Right lobe of liver (tissue), 6 donors: ENCODE measurements at regions not wholly inside any gene's neighbourhood (a gene's known extent, or its start where the extent isn't known, plus 50 kb on each side); places are given as distances from the start of the nearest gene placed in this dataset.
A peak's percentile ranks its signal among the peaks of the same experiment; 100 is the strongest.

Experiments used
- ATAC-seq, 4 donors: fragments of 200-7000 bp; cut with Tn5 transposase; one replicate each; pipeline ENCODE4 v1.9.1; 2020; ENCODE audit warnings: mild to moderate bottlenecking in 4 of 4, moderate library complexity in 4 of 4
- DNase-seq, 3 donors: peaks; one replicate each; pipeline ENCODE4 v3.0.0-alpha.2; 2020
- H3K27ac ChIP-seq, 3 donors: fragments of 200-600 bp; one replicate each; pipeline ENCODE4 v1.8.0; 2022
- H3K27me3 ChIP-seq, 2 donors: fragments of 200-600 bp; one replicate each; pipeline ENCODE4 v1.8.0; 2022
- H3K36me3 ChIP-seq, 4 donors: fragments of 200-600 bp; sonication (generic) in 1 of 4; one replicate each; pipeline versions ENCODE4 v1.5.1 to v1.8.0; 2017 to 2022; ENCODE audit warnings: control low read depth in 1 of 4
- H3K4me1 ChIP-seq, 4 donors: fragments of 200-600 bp; sonication (generic) in 1 of 4; one replicate each; pipeline versions ENCODE4 v1.5.1 to v1.8.0; 2017 to 2022; ENCODE audit warnings: control low read depth in 1 of 4
- H3K4me3 ChIP-seq, 3 donors: fragments of 200-600 bp; one replicate each; pipeline ENCODE4 v1.8.0; 2022
- H3K9me3 ChIP-seq, 4 donors: fragments of 200-600 bp; sonication (generic) in 1 of 4; one replicate each; pipeline versions ENCODE4 v1.5.1 to v1.8.0; 2017 to 2022; ENCODE audit warnings: control low read depth in 1 of 4
- POLR2A ChIP-seq: fragments of 450-650 bp; IDR thresholded peaks from one replicate; pipeline ENCODE4 v1.6.1; 2017; ENCODE audit warnings: antibody characterized with exemption, mild to moderate bottlenecking
- WGBS: methylation state at CpG from one replicate; pipeline ENCODE4 v1.1.6; 2018; ENCODE audit warnings: low coverage, low lambda C conversion rate; ENCODE audit not compliant: insufficient coverage; ENCODE audit errors: missing lambda C conversion rate; 5-methylcytosine and 5-hydroxymethylcytosine counted together
- intact Hi-C, 2 donors: fragments of 100-400 bp; cut with DNase I; formaldehyde crosslinking; loops; one replicate each; pipeline versions ENCODE4 v1.11.2 to v1.14.1; 2022
- TF ChIP-seq, protein P1 (sequence below), 4 donors: fragments of 200-600 bp in 3 of 4; fragments of 450-650 bp in 1 of 4; IDR thresholded peaks; one replicate each; pipeline versions ENCODE4 v1.5.1 to v1.8.0; 2016 to 2022; ENCODE audit warnings: antibody characterized with exemption in 4 of 4, mild to moderate bottlenecking in 2 of 4
- donor health status: DM: no; HTN: yes; CAD: no.
- donor health status: DM: no; HTN: no; CAD: no.
- donor health status: DM: no; HTN: no; CAD: no.
- donor health status: DM: no; HTN: yes; CAD: no.
- donor health status: DM: no; HTN: yes; CAD: no.

DNA sequence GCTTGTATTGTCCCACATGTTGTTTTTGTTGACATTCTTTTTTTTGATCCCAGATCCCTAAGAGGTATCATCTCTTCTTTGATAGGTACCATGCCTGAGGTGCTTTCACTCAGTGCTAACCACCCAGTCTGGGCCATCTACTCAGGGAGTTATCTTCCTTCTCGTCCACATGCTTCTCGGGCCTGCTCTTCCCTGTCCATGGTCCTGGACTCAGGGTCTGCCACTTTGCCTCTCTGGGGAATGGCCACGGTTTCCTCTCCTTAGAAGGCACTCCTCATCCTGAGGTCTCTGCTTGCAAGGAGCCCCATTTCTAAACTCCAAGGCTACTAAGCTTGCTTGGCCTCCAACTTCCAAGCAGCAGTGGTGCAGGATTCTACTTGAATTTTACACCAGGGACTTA lies 227.0 kb upstream of the NCAM1 start:
- Histone ChIP-seq H3K36me3 (no peaks in the 10 kb centered on the region), H3K4me3 (no peak overlapping the region), H3K27me3 (no peaks in the 10 kb centered on the region), H3K9me3 (no peaks in the 10 kb centered on the region), H3K27ac (no peak overlapping the region), H3K4me1 (no peaks in the 10 kb centered on the region)
- ATAC-seq (peak in 2 of 4 donors; percentile 31 to 36), DNase-seq (no peak)
- TF ChIP-seq POLR2A = no peak
- TF ChIP-seq, protein P1, sequence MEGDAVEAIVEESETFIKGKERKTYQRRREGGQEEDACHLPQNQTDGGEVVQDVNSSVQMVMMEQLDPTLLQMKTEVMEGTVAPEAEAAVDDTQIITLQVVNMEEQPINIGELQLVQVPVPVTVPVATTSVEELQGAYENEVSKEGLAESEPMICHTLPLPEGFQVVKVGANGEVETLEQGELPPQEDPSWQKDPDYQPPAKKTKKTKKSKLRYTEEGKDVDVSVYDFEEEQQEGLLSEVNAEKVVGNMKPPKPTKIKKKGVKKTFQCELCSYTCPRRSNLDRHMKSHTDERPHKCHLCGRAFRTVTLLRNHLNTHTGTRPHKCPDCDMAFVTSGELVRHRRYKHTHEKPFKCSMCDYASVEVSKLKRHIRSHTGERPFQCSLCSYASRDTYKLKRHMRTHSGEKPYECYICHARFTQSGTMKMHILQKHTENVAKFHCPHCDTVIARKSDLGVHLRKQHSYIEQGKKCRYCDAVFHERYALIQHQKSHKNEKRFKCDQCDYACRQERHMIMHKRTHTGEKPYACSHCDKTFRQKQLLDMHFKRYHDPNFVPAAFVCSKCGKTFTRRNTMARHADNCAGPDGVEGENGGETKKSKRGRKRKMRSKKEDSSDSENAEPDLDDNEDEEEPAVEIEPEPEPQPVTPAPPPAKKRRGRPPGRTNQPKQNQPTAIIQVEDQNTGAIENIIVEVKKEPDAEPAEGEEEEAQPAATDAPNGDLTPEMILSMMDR (IDR thresholded peaks at IDR 0.05) = no peak
- 2% methylated on average over 3 of the region's 3 CpGs for WGBS
- intact Hi-C loops = no loop called here

DNA sequence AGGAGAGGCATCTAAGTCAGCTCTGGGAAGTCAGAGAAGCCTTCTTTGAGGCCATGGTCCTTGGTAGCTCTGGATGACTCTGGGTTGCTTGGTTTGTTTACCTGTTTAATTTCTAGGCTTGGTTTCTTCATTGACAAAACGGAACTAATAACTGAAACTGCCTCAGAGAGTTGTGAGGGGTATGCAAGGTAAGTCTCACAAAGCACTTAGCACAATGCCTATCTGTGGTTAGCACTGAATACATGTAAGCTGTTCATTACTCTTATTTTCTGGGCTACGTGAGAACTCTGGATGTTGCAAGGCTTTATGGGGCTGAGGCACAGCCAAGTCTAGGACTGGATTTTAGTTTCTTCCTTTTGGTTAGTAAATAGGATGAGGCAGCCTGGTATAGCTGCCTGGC lies 225.8 kb upstream of the NCAM1 start:
- Histone ChIP-seq H3K9me3 (no peaks in the 10 kb centered on the region), H3K27ac (no peak overlapping the region), H3K36me3 (no peaks in the 10 kb centered on the region), H3K4me1 (no peaks in the 10 kb centered on the region), H3K4me3 (no peak overlapping the region), H3K27me3 (no peaks in the 10 kb centered on the region)
- TF ChIP-seq, protein P1 (IDR thresholded peaks at IDR 0.05) = no peak
- TF ChIP-seq POLR2A = no peak
- intact Hi-C loops = no loop called here
- 8% methylated on average over 1 of the region's 2 CpGs for WGBS
- ATAC-seq (no peak), DNase-seq (no peak)

DNA sequence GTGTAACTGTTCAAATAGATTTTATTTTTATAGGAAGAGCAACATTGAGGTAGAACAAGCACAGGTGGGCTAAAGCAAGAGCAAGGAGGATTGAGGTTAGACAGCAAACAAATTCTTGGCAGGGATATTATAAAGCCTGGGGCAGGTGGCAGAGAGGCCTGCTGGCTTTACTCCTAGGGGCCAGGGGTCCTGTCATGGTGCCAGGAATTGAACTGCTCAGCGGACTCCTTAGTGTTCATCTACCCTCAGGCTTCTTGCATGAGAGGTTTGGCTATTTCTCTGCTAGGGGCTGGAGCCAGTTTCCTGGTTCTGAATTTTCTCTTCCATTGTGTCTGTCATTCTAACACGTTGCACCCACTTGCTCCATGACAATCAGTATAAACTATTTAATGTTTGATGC lies 217.2 kb upstream of the NCAM1 start:
- 20% methylated on average over 1 of the region's 2 CpGs for WGBS
- ATAC-seq = no peak
- intact Hi-C loops = no loop called here

GRCh38 chr11:112745973-112746372 lies 215.2 kb upstream of the NCAM1 start:
- DNase-seq = no peak
- Histone ChIP-seq H3K9me3 (no peaks in the 10 kb centered on the region), H3K4me1 (no peaks in the 10 kb centered on the region), H3K36me3 (no peaks in the 10 kb centered on the region), H3K27me3 (no peaks in the 10 kb centered on the region), H3K4me3 (no peak overlapping the region), H3K27ac (no peak overlapping the region)
- 42% methylated on average over 6 of the region's 6 CpGs for WGBS
- TF ChIP-seq, protein P1 (IDR thresholded peaks at IDR 0.05) = no peak
- TF ChIP-seq POLR2A = no peak
- no peak for ATAC-seq
- intact Hi-C loops = no loop called here

More for the DNA sequence above, 217.2 kb upstream of the NCAM1 start:
- H3K27ac ChIP-seq = no peak overlapping the region
- no peak for TF ChIP-seq POLR2A
- TF ChIP-seq, protein P1 (IDR thresholded peaks at IDR 0.05) = no peak
- no peak overlapping the region for H3K4me3 ChIP-seq
- DNase-seq = no peak
- no peaks in the 10 kb centered on the region for H3K9me3 ChIP-seq
- H3K4me1 ChIP-seq = no peaks in the 10 kb centered on the region
- no peaks in the 10 kb centered on the region for H3K36me3 ChIP-seq
- H3K27me3 ChIP-seq = no peaks in the 10 kb centered on the region

GRCh38 chr11:112748252-112748651 lies 213.0 kb upstream of the NCAM1 start:
- intact Hi-C loops = no loop called here
- DNase-seq (no peak), ATAC-seq (no peak)
- H3K27ac ChIP-seq = no peak overlapping the region
- H3K4me1 ChIP-seq = no peaks in the 10 kb centered on the region
- no peaks in the 10 kb centered on the region for H3K9me3 ChIP-seq
- H3K27me3 ChIP-seq = no peaks in the 10 kb centered on the region
- TF ChIP-seq, protein P1 (IDR thresholded peaks at IDR 0.05) = no peak
- TF ChIP-seq POLR2A = no peak
- H3K36me3 ChIP-seq = no peaks in the 10 kb centered on the region
- H3K4me3 ChIP-seq = no peak overlapping the region
- WGBS = 44% methylated on average over 5 of the region's 5 CpGs
